HEK293 (cell line): ENCODE measurements at regions not wholly inside any gene's neighbourhood (a gene's known extent, or its start where the extent isn't known, plus 50 kb on each side); places are given as distances from the start of the nearest gene placed in this dataset.

Source experiments
- CTCF ChIA-PET: fragments of 350-600 bp; formaldehyde crosslinking; extraction: SDS; loops from one replicate; lab custom pipeline; 2021; ENCODE audit warnings: antibody characterized with exemption; lab: Yijun Ruan, JAX
- POLR2A ChIA-PET: fragments of 300-600 bp; formaldehyde crosslinking; extraction: SDS; loops from one replicate; lab custom pipeline; 2020; ENCODE audit warnings: antibody characterized with exemption, inconsistent platforms; lab: Yijun Ruan, JAX
- H3K27ac ChIP-seq: fragments of 200-500 bp; sonication (Bioruptor generic); 2 replicates; pipeline ENCODE4 v1.5.1; 2014; ENCODE audit warnings: low read depth, low read length, control low read depth, inconsistent platforms; ENCODE audit errors: extremely low read depth
- H3K36me3 ChIP-seq, 2 experiments: fragments of 200-500 bp in 1 of 2; sonication (Bioruptor generic) in 1 of 2; 1 replicate in 1 of 2; 2 replicates in 1 of 2; pipeline ENCODE4 v1.5.1; 2014 to 2017; ENCODE audit warnings: inconsistent platforms in 2 of 2, low read length in 2 of 2; ENCODE audit not compliant: control insufficient read depth in 2 of 2, insufficient read depth in 1 of 2
- H3K4me1 ChIP-seq: fragments of 200-500 bp; sonication (Bioruptor generic); 2 replicates; pipeline ENCODE4 v1.5.1; 2014; ENCODE audit warnings: mild to moderate bottlenecking, low read length, inconsistent platforms; ENCODE audit not compliant: control insufficient read depth, insufficient read depth
- H3K4me3 ChIP-seq: 2 replicates; pipeline ENCODE4 v1.5.1; 2011; ENCODE audit warnings: low read depth, mild to moderate bottlenecking, control low read depth, low read length, moderate library complexity
- H3K9me3 ChIP-seq: fragments of 200-500 bp; sonication (Bioruptor generic); 2 replicates; pipeline ENCODE4 v1.5.1; 2014; ENCODE audit warnings: low read depth, low read length, inconsistent platforms; ENCODE audit not compliant: control insufficient read depth, insufficient read depth
- AEBP2 ChIP-seq: fragments of 450-650 bp; formaldehyde crosslinking; IDR thresholded peaks from 2 replicates; pipeline ENCODE4 v1.5.1; 2016; ENCODE audit warnings: missing biosample characterization, missing genetic modification characterization, borderline replicate concordance
- GLI2 ChIP-seq: fragments of 450-650 bp; formaldehyde crosslinking; IDR thresholded peaks from 2 replicates; pipeline ENCODE4; 2017; ENCODE audit warnings: missing biosample characterization, missing genetic modification characterization, low read depth, borderline replicate concordance
- GLIS2 ChIP-seq: fragments of 450-650 bp; formaldehyde crosslinking; IDR thresholded peaks from 2 replicates; pipeline ENCODE4 v1.5.1; 2016; ENCODE audit warnings: missing biosample characterization, missing genetic modification characterization
- HOXC10 ChIP-seq: sonication (generic); formaldehyde crosslinking; IDR thresholded peaks from 2 replicates; pipeline ENCODE4 v1.8.1; 2023; ENCODE audit warnings: mild to moderate bottlenecking, missing genetic modification reagents
- IKZF3 ChIP-seq: fragments of 450-650 bp; IDR thresholded peaks from 2 replicates; pipeline ENCODE4 v1.5.0; 2018; ENCODE audit warnings: missing biosample characterization, mild to moderate bottlenecking, missing genetic modification characterization, moderate library complexity
- INSM2 ChIP-seq: fragments of 450-650 bp; formaldehyde crosslinking; IDR thresholded peaks from 2 replicates; pipeline ENCODE4 v1.5.1; 2016; ENCODE audit warnings: missing biosample characterization, missing genetic modification characterization
- SCRT2 ChIP-seq: fragments of 450-650 bp; formaldehyde crosslinking; IDR thresholded peaks from 2 replicates; pipeline ENCODE4 v1.5.1; 2016; ENCODE audit warnings: missing biosample characterization, missing genetic modification characterization
- YY1 ChIP-seq: fragments of 450-650 bp; formaldehyde crosslinking; IDR thresholded peaks from 2 replicates; pipeline ENCODE4 v1.5.1; 2018; ENCODE audit warnings: missing biosample characterization, missing genetic modification characterization
- ZFHX2 ChIP-seq: fragments of 450-650 bp; formaldehyde crosslinking; conservative IDR thresholded peaks from 2 replicates; pipeline ENCODE4 v1.5.1; 2016; ENCODE audit warnings: missing biosample characterization, missing genetic modification characterization
- ZFP3 ChIP-seq: fragments of 450-650 bp; formaldehyde crosslinking; IDR thresholded peaks from 2 replicates; pipeline ENCODE4 v1.5.1; 2016; ENCODE audit warnings: low read depth, missing biosample characterization, missing genetic modification characterization
- ZNF10 ChIP-seq: fragments of 450-650 bp; formaldehyde crosslinking; IDR thresholded peaks from 2 replicates; pipeline ENCODE4 v1.5.1; 2017; ENCODE audit warnings: missing biosample characterization, missing genetic modification characterization
- ZNF112 ChIP-seq: fragments of 450-650 bp; formaldehyde crosslinking; IDR thresholded peaks from 2 replicates; pipeline ENCODE4 v1.5.0; 2017; ENCODE audit warnings: missing biosample characterization, missing genetic modification characterization
- ZNF133 ChIP-seq: fragments of 450-650 bp; formaldehyde crosslinking; IDR thresholded peaks from 2 replicates; pipeline ENCODE4 v1.5.1; 2016; ENCODE audit warnings: missing biosample characterization, missing genetic modification characterization
- ZNF175 ChIP-seq: fragments of 450-650 bp; formaldehyde crosslinking; IDR thresholded peaks from 2 replicates; pipeline ENCODE4 v1.5.1; 2016; ENCODE audit warnings: missing biosample characterization, missing genetic modification characterization
- ZNF223 ChIP-seq: fragments of 450-650 bp; formaldehyde crosslinking; IDR thresholded peaks from 2 replicates; pipeline ENCODE4 v1.5.1; 2016; ENCODE audit warnings: missing biosample characterization, missing genetic modification characterization
- ZNF239 ChIP-seq: fragments of 450-650 bp; formaldehyde crosslinking; IDR thresholded peaks from 2 replicates; pipeline ENCODE4 v1.5.1; 2016; ENCODE audit warnings: missing biosample characterization, missing genetic modification characterization
- ZNF274 ChIP-seq, 2 experiments: fragments of 200-500 bp in 1 of 2; fragments of 450-650 bp in 1 of 2; sonication (Bioruptor generic) in 1 of 2; formaldehyde crosslinking in 1 of 2; IDR thresholded peaks; 2 replicates each; pipeline versions ENCODE4 v1.5.1 to v1.6.1; 2014 to 2016; ENCODE audit warnings: borderline replicate concordance in 1 of 2, inconsistent platforms in 1 of 2, low read length in 1 of 2, missing biosample characterization in 1 of 2, missing genetic modification characterization in 1 of 2
- ZNF292 ChIP-seq: fragments of 450-650 bp; formaldehyde crosslinking; IDR thresholded peaks from 2 replicates; pipeline ENCODE4 v1.5.1; 2016; ENCODE audit warnings: low read depth, missing biosample characterization, missing genetic modification characterization, borderline replicate concordance
- ZNF302 ChIP-seq: fragments of 450-650 bp; formaldehyde crosslinking; IDR thresholded peaks from 2 replicates; pipeline ENCODE4 v1.5.1; 2016; ENCODE audit warnings: missing biosample characterization, missing genetic modification characterization, low read depth
- ZNF341 ChIP-seq: fragments of 450-650 bp; formaldehyde crosslinking; IDR thresholded peaks from 2 replicates; pipeline ENCODE4; 2016; ENCODE audit warnings: low read depth, missing biosample characterization, missing genetic modification characterization
- ZNF366 ChIP-seq: fragments of 450-650 bp; formaldehyde crosslinking; conservative IDR thresholded peaks from 2 replicates; pipeline ENCODE4 v1.5.1; 2016; ENCODE audit warnings: missing biosample characterization, missing genetic modification characterization
- ZNF488 ChIP-seq: fragments of 450-650 bp; formaldehyde crosslinking; IDR thresholded peaks from 2 replicates; pipeline ENCODE4 v1.5.1; 2016; ENCODE audit warnings: missing biosample characterization, missing genetic modification characterization
- ZNF585B ChIP-seq: fragments of 450-650 bp; formaldehyde crosslinking; IDR thresholded peaks from 2 replicates; pipeline ENCODE4 v1.5.1; 2016; ENCODE audit warnings: missing biosample characterization, missing genetic modification characterization
- ZNF623 ChIP-seq: fragments of 450-650 bp; formaldehyde crosslinking; IDR thresholded peaks from 2 replicates; pipeline ENCODE4 v1.5.1; 2016; ENCODE audit warnings: missing biosample characterization, missing genetic modification characterization
- ZNF639 ChIP-seq: fragments of 450-650 bp; formaldehyde crosslinking; IDR thresholded peaks from 2 replicates; pipeline ENCODE4 v1.5.1; 2016; ENCODE audit warnings: missing biosample characterization, missing genetic modification characterization
- ZNF660 ChIP-seq: fragments of 450-650 bp; IDR thresholded peaks from 2 replicates; pipeline ENCODE4 v1.5.1; 2018; ENCODE audit warnings: missing biosample characterization, mild to moderate bottlenecking, missing genetic modification characterization
- ZNF692 ChIP-seq: fragments of 450-650 bp; formaldehyde crosslinking; IDR thresholded peaks from 2 replicates; pipeline ENCODE4 v1.5.1; 2016; ENCODE audit warnings: missing biosample characterization, missing genetic modification characterization
- ZNF792 ChIP-seq: fragments of 450-650 bp; formaldehyde crosslinking; IDR thresholded peaks from 2 replicates; pipeline ENCODE4 v1.5.1; 2016; ENCODE audit warnings: missing biosample characterization, missing genetic modification characterization

GRCh38 chr4:126698224-126698623, 934.5 kb upstream of the INTU start:
- H3K9me3 ChIP-seq = no peaks in the 10 kb centered on the region
- H3K36me3 ChIP-seq = no peaks in the 10 kb centered on the region
- ChIA-PET POLR2A (no interaction called here), CTCF (no interaction called here)
- TF ChIP-seq ZNF366 (tag by site-specific recombination) (no peak), AEBP2 (tag by site-specific recombination) (no peak)
- no peak overlapping the region for H3K27ac ChIP-seq
- H3K4me1 ChIP-seq = no peaks in the 10 kb centered on the region
- H3K4me3 ChIP-seq = no peak overlapping the region

GRCh38 chr4:126701756-126702155, 931.0 kb upstream of the INTU start:
- no peaks in the 10 kb centered on the region for H3K9me3 ChIP-seq
- H3K36me3 ChIP-seq = no peaks in the 10 kb centered on the region
- no peak overlapping the region for H3K27ac ChIP-seq
- no peak overlapping the region for H3K4me3 ChIP-seq
- H3K4me1 ChIP-seq = no peaks in the 10 kb centered on the region
- CTCF ChIA-PET = no interaction called here
- POLR2A ChIA-PET = no interaction called here
- TF ChIP-seq ZNF366 (tag by site-specific recombination) (no peak), ZNF133 (tag by site-specific recombination) (no peak), IKZF3 (tag by site-specific recombination) (no peak), ZNF623 (tag by site-specific recombination) (no peak), ZNF692 (tag by site-specific recombination) (no peak), ZNF239 (no peak), ZNF488 (tag by site-specific recombination) (no peak), ZNF274 (IDR thresholded peaks at IDR 0.05; ENCODE audit: low read length) (no peak), ZNF274 (tag by site-specific recombination; IDR thresholded peaks at IDR 0.05; ENCODE audit: borderline replicate concordance) (no peak), ZNF341 (tag by site-specific recombination) (no peak), ZNF112 (no peak), GLIS2 (tag by site-specific recombination) (no peak), ZFP3 (no peak), ZFHX2 (tag by site-specific recombination) (no peak), YY1 (tag by site-specific recombination) (no peak), ZNF792 (no peak), ZNF292 (tag by site-specific recombination) (no peak), ZNF223 (tag by site-specific recombination) (no peak), ZNF660 (tag by site-specific recombination) (no peak)

- ChIA-PET CTCF (no interaction called here), POLR2A (no interaction called here)
- Histone ChIP-seq H3K36me3 (no peaks in the 10 kb centered on the region), H3K4me1 (no peaks in the 10 kb centered on the region), H3K9me3 (no peaks in the 10 kb centered on the region), H3K27ac (no peak overlapping the region), H3K4me3 (no peak overlapping the region)
- TF ChIP-seq ZNF175 (tag by site-specific recombination) (no peak), HOXC10 (CRISPR knock-in tag) (no peak), ZNF10 (tag by site-specific recombination) (no peak), ZNF639 (tag by site-specific recombination) (no peak), GLI2 (tag by site-specific recombination) (no peak), SCRT2 (tag by site-specific recombination) (no peak), ZNF585B (no peak), YY1 (tag by site-specific recombination) (no peak), INSM2 (no peak), ZNF302 (tag by site-specific recombination) (no peak)
These were observed 930.0 kb upstream of the INTU start for GRCh38 chr4:126702747-126703146.
